HepG2 (cell line): ENCODE measurements at regions not wholly inside any gene's neighbourhood (a gene's known extent, or its start where the extent isn't known, plus 50 kb on each side); places are given as distances from the start of the nearest gene placed in this dataset.

ENCODE experiments used
- HNRNPH1 ChIP-seq: fragments of 200-400 bp; formaldehyde crosslinking; optimal IDR thresholded peaks from 2 replicates; pipeline ENCODE3; 2017; ENCODE audit warnings: mild to moderate bottlenecking, low read depth, low read length
- ZNF563 ChIP-seq: sonication (generic); formaldehyde crosslinking; IDR thresholded peaks from 2 replicates; pipeline ENCODE4 v1.8.0; 2022; ENCODE audit warnings: mild to moderate bottlenecking, moderate library complexity, missing genetic modification reagents
- TF ChIP-seq, protein P1 (sequence below): IDR thresholded peaks from 2 replicates; pipeline ENCODE4 v1.6.1; 2016; ENCODE audit warnings: low read depth
- TF ChIP-seq, protein P2 (sequence below): sonication (generic); formaldehyde crosslinking; IDR thresholded peaks from 2 replicates; pipeline ENCODE4 v1.5.0; 2020; ENCODE audit warnings: mild to moderate bottlenecking, missing genetic modification reagents, moderate library complexity

DNA sequence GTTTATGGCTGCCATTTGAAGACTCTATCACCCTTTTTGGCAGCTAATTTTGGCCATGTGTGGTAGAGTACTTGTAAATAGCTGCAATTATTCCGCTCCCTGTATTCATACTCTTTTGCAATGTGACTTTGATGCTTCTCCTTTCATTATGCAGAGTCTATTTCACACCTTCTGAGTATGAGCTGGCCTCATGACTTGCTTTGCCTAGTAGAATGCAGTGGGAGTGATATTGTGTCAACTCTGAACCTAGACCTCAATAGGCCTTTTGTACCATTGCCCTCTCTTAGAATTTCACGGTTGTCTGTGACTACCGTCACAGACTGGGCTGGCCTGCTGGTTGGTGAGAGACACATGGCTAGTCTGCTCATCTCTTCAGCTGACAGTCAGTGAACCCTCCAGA lies 118.8 kb downstream of the DDIT4L start:
- no peak for TF ChIP-seq ZNF563 (CRISPR knock-in tag)
- TF ChIP-seq, protein P1, sequence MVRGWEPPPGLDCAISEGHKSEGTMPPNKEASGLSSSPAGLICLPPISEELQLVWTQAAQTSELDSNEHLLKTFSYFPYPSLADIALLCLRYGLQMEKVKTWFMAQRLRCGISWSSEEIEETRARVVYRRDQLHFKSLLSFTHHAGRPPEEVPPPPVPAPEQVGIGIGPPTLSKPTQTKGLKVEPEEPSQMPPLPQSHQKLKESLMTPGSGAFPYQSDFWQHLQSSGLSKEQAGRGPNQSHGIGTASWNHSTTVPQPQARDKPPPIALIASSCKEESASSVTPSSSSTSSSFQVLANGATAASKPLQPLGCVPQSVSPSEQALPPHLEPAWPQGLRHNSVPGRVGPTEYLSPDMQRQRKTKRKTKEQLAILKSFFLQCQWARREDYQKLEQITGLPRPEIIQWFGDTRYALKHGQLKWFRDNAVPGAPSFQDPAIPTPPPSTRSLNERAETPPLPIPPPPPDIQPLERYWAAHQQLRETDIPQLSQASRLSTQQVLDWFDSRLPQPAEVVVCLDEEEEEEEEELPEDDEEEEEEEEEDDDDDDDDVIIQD (CRISPR knock-in tag) = no peak
- no peak for TF ChIP-seq HNRNPH1
- TF ChIP-seq, protein P2, sequence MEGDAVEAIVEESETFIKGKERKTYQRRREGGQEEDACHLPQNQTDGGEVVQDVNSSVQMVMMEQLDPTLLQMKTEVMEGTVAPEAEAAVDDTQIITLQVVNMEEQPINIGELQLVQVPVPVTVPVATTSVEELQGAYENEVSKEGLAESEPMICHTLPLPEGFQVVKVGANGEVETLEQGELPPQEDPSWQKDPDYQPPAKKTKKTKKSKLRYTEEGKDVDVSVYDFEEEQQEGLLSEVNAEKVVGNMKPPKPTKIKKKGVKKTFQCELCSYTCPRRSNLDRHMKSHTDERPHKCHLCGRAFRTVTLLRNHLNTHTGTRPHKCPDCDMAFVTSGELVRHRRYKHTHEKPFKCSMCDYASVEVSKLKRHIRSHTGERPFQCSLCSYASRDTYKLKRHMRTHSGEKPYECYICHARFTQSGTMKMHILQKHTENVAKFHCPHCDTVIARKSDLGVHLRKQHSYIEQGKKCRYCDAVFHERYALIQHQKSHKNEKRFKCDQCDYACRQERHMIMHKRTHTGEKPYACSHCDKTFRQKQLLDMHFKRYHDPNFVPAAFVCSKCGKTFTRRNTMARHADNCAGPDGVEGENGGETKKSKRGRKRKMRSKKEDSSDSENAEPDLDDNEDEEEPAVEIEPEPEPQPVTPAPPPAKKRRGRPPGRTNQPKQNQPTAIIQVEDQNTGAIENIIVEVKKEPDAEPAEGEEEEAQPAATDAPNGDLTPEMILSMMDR = no peak
